GM23338 (cell line): ENCODE measurements at regions not wholly inside any gene's neighbourhood (a gene's known extent, or its start where the extent isn't known, plus 50 kb on each side); places are given as distances from the start of the nearest gene placed in this dataset.

Experiments used
- ATAC-seq: fragments of 200-7000 bp; cut with Tn5 transposase; 3 replicates; pipeline ENCODE4 v1.9.1; 2020
- DNase-seq: peaks from one replicate; pipeline ENCODE4 v3.0.0-alpha.2; 2015; ENCODE audit warnings: low spot score
- H2AFZ ChIP-seq: fragments of 200-600 bp; sonication (generic); 2 replicates; pipeline ENCODE4 v1.8.0; 2016; ENCODE audit warnings: antibody characterized with exemption, mild to moderate bottlenecking, moderate library complexity
- H3F3A ChIP-seq: fragments of 200-600 bp; sonication (generic); replicated peaks from 2 replicates; pipeline ENCODE4 v1.8.0; 2017; ENCODE audit warnings: antibody characterized with exemption, mixed run types, low read depth
- H3K27ac ChIP-seq: fragments of 200-600 bp; sonication (generic); 2 replicates; pipeline ENCODE4 v1.6.1; 2016; ENCODE audit warnings: low read depth
- H3K27me3 ChIP-seq: fragments of 200-600 bp; sonication (generic); 2 replicates; pipeline ENCODE4 v1.8.0; 2016; ENCODE audit warnings: mild to moderate bottlenecking, mixed run types, moderate library complexity; ENCODE audit not compliant: insufficient read depth
- H3K36me3 ChIP-seq: fragments of 200-600 bp; sonication (generic); 2 replicates; pipeline ENCODE4 v1.8.0; 2016; ENCODE audit warnings: mild to moderate bottlenecking; ENCODE audit not compliant: insufficient read depth
- H3K4me1 ChIP-seq: fragments of 200-600 bp; sonication (generic); 2 replicates; pipeline ENCODE4 v1.8.0; 2016; ENCODE audit warnings: mild to moderate bottlenecking, moderate library complexity; ENCODE audit not compliant: insufficient read depth
- H3K4me2 ChIP-seq: fragments of 200-600 bp; sonication (generic); 2 replicates; pipeline ENCODE4 v1.7.1; 2017; ENCODE audit warnings: mixed run types
- H3K4me3 ChIP-seq: fragments of 200-600 bp; sonication (generic); 2 replicates; pipeline ENCODE4 v1.6.1; 2016; ENCODE audit warnings: mixed run types
- H3K79me2 ChIP-seq: fragments of 200-600 bp; sonication (generic); replicated peaks from 2 replicates; pipeline ENCODE4 v1.8.0; 2017; ENCODE audit warnings: mild to moderate bottlenecking; ENCODE audit not compliant: insufficient read depth
- H3K9me2 ChIP-seq: fragments of 200-600 bp; sonication (generic); 2 replicates; pipeline ENCODE4 v1.8.0; 2017; ENCODE audit not compliant: insufficient read depth
- H4K20me1 ChIP-seq: fragments of 200-600 bp; sonication (generic); replicated peaks from 2 replicates; pipeline ENCODE4 v1.8.0; 2017; ENCODE audit warnings: mild to moderate bottlenecking; ENCODE audit not compliant: insufficient read depth
- H3K27ac Mint-ChIP-seq: 2 replicates; pipeline ENCODE4 v1.8.0; 2020; ENCODE audit warnings: inconsistent platforms, mild to moderate bottlenecking, moderate library complexity, mixed read lengths
- H3K27me3 Mint-ChIP-seq: 3 replicates; pipeline ENCODE4 v1.8.0; 2022; ENCODE audit warnings: low read depth, mild to moderate bottlenecking, moderate library complexity, mixed read lengths, inconsistent platforms; ENCODE audit not compliant: insufficient read depth, poor library complexity
- H3K36me3 Mint-ChIP-seq: 3 replicates; pipeline ENCODE4 v1.8.0; 2021; ENCODE audit warnings: low read depth, mild to moderate bottlenecking, inconsistent platforms, moderate library complexity, mixed read lengths
- H3K4me1 Mint-ChIP-seq: 3 replicates; pipeline ENCODE4 v1.8.0; 2020; ENCODE audit warnings: mild to moderate bottlenecking, inconsistent platforms, mixed read lengths
- H3K4me3 Mint-ChIP-seq: 3 replicates; pipeline ENCODE4 v1.8.0; 2021; ENCODE audit warnings: moderate library complexity, mild to moderate bottlenecking, inconsistent platforms, mixed read lengths
- H3K9me3 Mint-ChIP-seq: 3 replicates; pipeline ENCODE4 v1.8.0; 2020; ENCODE audit warnings: moderate library complexity, mild to moderate bottlenecking, inconsistent platforms, mixed read lengths
- CREB1 ChIP-seq: fragments of 250-450 bp; sonication (Bioruptor Pico); IDR thresholded peaks from 2 replicates; pipeline ENCODE4 v1.5.0; 2020; ENCODE audit warnings: low read depth, mild to moderate bottlenecking, moderate library complexity
- CTCF ChIP-seq, 2 experiments: fragments of 200-600 bp in 1 of 2; sonication (generic) in 1 of 2; conservative IDR thresholded peaks; 2 replicates each; pipeline versions ENCODE4 v1.5.1 to v1.6.1; 2016 to 2017; ENCODE audit warnings: antibody characterized with exemption in 2 of 2, low read depth in 2 of 2, mild to moderate bottlenecking in 2 of 2, moderate library complexity in 1 of 2
- ETS1 ChIP-seq: IDR thresholded peaks from 2 replicates; pipeline ENCODE4 v1.6.1; 2016; ENCODE audit warnings: antibody characterized with exemption
- EZH2 ChIP-seq: fragments of 200-600 bp; sonication (generic); IDR thresholded peaks from one replicate; pipeline ENCODE4 v1.8.0; 2017; ENCODE audit warnings: antibody characterized with exemption, mild to moderate bottlenecking, low read depth; ENCODE audit not compliant: unreplicated experiment
- NANOG ChIP-seq: IDR thresholded peaks from 2 replicates; pipeline ENCODE4 v1.6.1; 2016; ENCODE audit warnings: antibody characterized with exemption, borderline replicate concordance
- POLR2AphosphoS5 ChIP-seq: IDR thresholded peaks from 2 replicates; pipeline ENCODE4 v1.6.1; 2016; ENCODE audit warnings: antibody characterized with exemption, low read depth
- ZNF114 ChIP-seq: fragments of 250-450 bp; sonication (Bioruptor Pico); IDR thresholded peaks from 2 replicates; pipeline ENCODE4 v1.5.0; 2020; ENCODE audit warnings: mild to moderate bottlenecking, moderate library complexity
- ZNF331 ChIP-seq: fragments of 250-450 bp; sonication (Bioruptor Pico); IDR thresholded peaks from 2 replicates; pipeline ENCODE4 v1.5.0; 2020; ENCODE audit warnings: low read depth, mild to moderate bottlenecking, moderate library complexity
- ZNF462 ChIP-seq: fragments of 250-450 bp; sonication (Bioruptor Pico); IDR thresholded peaks from 2 replicates; pipeline ENCODE4 v1.5.0; 2020; ENCODE audit warnings: mild to moderate bottlenecking, moderate library complexity

- H3K9me3 Mint-ChIP-seq: no peaks in the 10 kb centered on the region; the same call in 2 of the 3 replicates
- Histone ChIP-seq H3K9me2 (0 out of 2 replicates have a peak, but pooled peaks cover 11% of the 10 kb centered on the region), H3K36me3 (no peaks in the 10 kb centered on the region), H3K27ac (no peak overlapping the region), H3F3A (no peaks in the 10 kb centered on the region), H3K4me2 (no peak overlapping the region), H2AFZ (no peak overlapping the region), H3K79me2 (no peaks in the 10 kb centered on the region), H3K4me1 (no peaks in the 10 kb centered on the region), H4K20me1 (no peaks in the 10 kb centered on the region), H3K4me3 (no peak overlapping the region), H3K27me3 (no peaks in the 10 kb centered on the region)
- no peak overlapping the region for H3K27ac Mint-ChIP-seq
- ATAC-seq (no peak), DNase-seq (no peak)
- H3K4me1 Mint-ChIP-seq: no peaks in the 10 kb centered on the region; the same call in 2 of the 3 replicates
- H3K27me3 Mint-ChIP-seq: peaks cover 2% of the 10 kb centered on the region
- TF ChIP-seq CREB1 (CRISPR knock-in tag) (no peak), ETS1 (no peak), ZNF331 (CRISPR knock-in tag) (no peak), ZNF114 (CRISPR knock-in tag) (no peak), ZNF462 (no peak), NANOG (no peak), POLR2AphosphoS5 (no peak), EZH2 (no peak), CTCF (conservative IDR thresholded peaks at IDR 0.05; ENCODE audit: low read depth in 2 of 2) (no peak)
- no peak overlapping the region for H3K4me3 Mint-ChIP-seq
- no peaks in the 10 kb centered on the region for H3K36me3 Mint-ChIP-seq
Observed at GRCh38 chr5:43840424-43841125, 237.6 kb downstream of the NNT start.
